HEK293 (cell line): ENCODE measurements at regions not wholly inside any gene's neighbourhood (a gene's known extent, or its start where the extent isn't known, plus 50 kb on each side); places are given as distances from the start of the nearest gene placed in this dataset.

Experiments
- YY1 ChIP-seq: fragments of 450-650 bp; formaldehyde crosslinking; IDR thresholded peaks from 2 replicates; pipeline ENCODE4 v1.5.1; 2018; ENCODE audit warnings: missing biosample characterization, missing genetic modification characterization
- ZNF704 ChIP-seq: fragments of 450-650 bp; formaldehyde crosslinking; IDR thresholded peaks from 2 replicates; pipeline ENCODE4 v1.5.1; 2016; ENCODE audit warnings: missing biosample characterization, missing genetic modification characterization
- ZNF792 ChIP-seq: fragments of 450-650 bp; formaldehyde crosslinking; IDR thresholded peaks from 2 replicates; pipeline ENCODE4 v1.5.1; 2016; ENCODE audit warnings: missing biosample characterization, missing genetic modification characterization

DNA sequence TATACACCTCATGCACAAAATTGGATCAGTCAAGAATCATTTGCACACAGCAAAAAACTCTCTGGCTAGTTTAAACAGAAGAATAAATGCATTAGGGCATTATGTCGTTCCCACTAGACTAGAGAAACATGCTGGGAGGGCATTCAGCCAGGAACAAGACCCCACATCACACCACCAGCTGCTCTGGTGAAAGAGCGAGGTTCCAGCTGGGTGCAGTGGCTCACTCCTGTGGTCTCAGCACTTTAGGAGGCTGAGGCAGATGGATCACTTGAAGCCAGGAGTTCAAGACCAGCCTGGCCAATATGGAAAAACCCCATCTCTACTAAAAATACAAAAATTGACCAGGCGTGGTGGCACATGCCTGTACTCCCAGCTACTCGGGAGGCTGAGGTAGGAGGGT lies 52.1 kb upstream of the BACE2 start:
- TF ChIP-seq YY1 (tag by site-specific recombination) = no peak
- TF ChIP-seq ZNF704 (tag by site-specific recombination) = no peak
- no peak for TF ChIP-seq ZNF792
